ENCODE measurements at regions not wholly inside any gene's neighbourhood (a gene's known extent, or its start where the extent isn't known, plus 50 kb on each side); places are given as distances from the start of the nearest gene placed in this dataset.

DNA sequence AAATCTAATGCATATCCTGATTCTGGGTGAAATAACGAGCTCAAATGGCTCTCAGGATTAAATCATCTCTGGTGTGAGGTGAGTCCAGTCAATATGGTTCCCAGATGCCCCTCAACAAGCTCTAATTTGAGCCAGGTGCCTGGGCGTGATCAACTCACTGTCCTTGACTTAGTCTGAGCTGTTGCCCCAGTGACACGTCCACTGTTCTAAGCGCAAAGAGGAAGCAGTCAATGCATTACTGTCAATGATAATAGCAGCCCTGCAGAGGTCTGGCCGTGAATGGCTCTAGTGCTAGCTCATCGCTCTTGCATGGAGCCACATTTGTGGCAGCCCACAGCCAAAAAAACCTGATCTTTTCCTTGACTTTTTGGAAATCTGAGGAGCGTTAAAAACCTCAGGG lies 128.6 kb upstream of the EFNA5 start:
- H3K9me3 ChIP-seq, result no peaks in the 10 kb centered on the region
- DNase-seq, result no peak
- WGBS, 4 donors, result 70 to 81% (median 76%) methylated on average over 6 to 7 of the region's 7 CpGs
- intact Hi-C loops (cut with DNase I), result no loop called here
- H3K4me3 ChIP-seq, result no peak overlapping the region
- no peak overlapping the region for H3K27ac ChIP-seq
- no peaks in the 10 kb centered on the region for H3K36me3 ChIP-seq
- H3K4me1 ChIP-seq, result no peaks in the 10 kb centered on the region
- H3K27me3 ChIP-seq, result no peaks in the 10 kb centered on the region
- no peak for ATAC-seq
- TF ChIP-seq CTCF (IDR thresholded peaks at IDR 0.05) (no peak), POLR2A (IDR thresholded peaks at IDR 0.05) (no peak)

DNA sequence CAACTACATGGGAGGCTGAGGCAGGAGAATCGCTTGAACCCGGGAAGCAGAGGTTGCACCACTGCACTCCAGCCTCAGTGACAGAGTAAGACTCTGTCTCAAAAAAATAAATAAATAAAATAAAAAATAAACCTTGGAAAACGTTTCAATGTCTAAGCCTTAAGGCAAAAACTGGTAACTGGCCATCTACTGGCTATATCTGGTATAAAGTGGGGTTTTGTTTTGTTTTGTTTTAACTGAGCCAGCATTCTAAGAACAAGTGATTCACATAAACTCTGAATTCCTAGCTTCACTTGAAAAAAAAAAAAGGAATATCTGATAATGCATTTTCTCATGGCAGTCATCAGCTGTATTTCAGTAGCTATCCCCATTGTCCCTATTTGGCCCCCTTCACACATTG lies 126.1 kb upstream of the EFNA5 start:
- intact Hi-C loops (cut with DNase I), result no loop called here
- ATAC-seq (no peak), DNase-seq (no peak)
- TF ChIP-seq CTCF (IDR thresholded peaks at IDR 0.05) (no peak), POLR2A (IDR thresholded peaks at IDR 0.05) (no peak)
- 79 to 81% (median 80%) methylated on average over 3 of the region's 3 CpGs for WGBS, 4 donors
- peaks cover 0 to 2% (median 0%) of the 10 kb centered on the region in 12 donors for H3K9me3 ChIP-seq
- no peak overlapping the region for H3K4me3 ChIP-seq
- no peaks in the 10 kb centered on the region for H3K4me1 ChIP-seq
- H3K36me3 ChIP-seq, result no peaks in the 10 kb centered on the region
- H3K27ac ChIP-seq, result no peak overlapping the region
- H3K27me3 ChIP-seq, result no peaks in the 10 kb centered on the region

DNA sequence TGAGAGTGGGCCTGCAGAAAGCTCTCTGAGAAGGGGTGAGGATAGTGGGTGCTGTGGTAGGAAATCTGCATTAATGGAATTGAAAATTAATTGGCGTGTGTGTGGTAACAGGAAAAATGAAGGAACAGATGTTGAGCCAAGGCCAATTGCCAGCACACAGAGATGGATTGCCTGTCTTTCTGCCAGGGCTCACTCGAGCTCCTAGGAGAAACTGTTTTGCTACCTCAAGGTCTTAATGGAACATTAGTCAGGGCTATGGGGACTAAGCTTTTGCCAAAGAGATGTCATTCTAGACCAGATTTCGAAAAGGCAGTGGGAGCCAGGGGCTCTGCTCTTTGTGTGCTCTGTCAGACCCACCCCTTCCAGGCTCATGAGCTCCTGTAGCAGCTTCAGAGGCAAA lies 124.0 kb upstream of the EFNA5 start:
- DNase-seq, result no peak
- H3K27ac ChIP-seq, result no peak overlapping the region
- H3K4me1 ChIP-seq, result no peaks in the 10 kb centered on the region
- H3K4me3 ChIP-seq, result no peak overlapping the region
- ATAC-seq, result no peak
- 70 to 79% (median 76%) methylated on average over 3 of the region's 3 CpGs for WGBS, 4 donors
- H3K27me3 ChIP-seq, result no peaks in the 10 kb centered on the region
- peaks cover 0 to 2% (median 0%) of the 10 kb centered on the region in 12 donors for H3K9me3 ChIP-seq
- no peaks in the 10 kb centered on the region for H3K36me3 ChIP-seq
- intact Hi-C loops (cut with DNase I), result no loop called here
- TF ChIP-seq CTCF (IDR thresholded peaks at IDR 0.05) (no peak), POLR2A (IDR thresholded peaks at IDR 0.05) (no peak)

DNA sequence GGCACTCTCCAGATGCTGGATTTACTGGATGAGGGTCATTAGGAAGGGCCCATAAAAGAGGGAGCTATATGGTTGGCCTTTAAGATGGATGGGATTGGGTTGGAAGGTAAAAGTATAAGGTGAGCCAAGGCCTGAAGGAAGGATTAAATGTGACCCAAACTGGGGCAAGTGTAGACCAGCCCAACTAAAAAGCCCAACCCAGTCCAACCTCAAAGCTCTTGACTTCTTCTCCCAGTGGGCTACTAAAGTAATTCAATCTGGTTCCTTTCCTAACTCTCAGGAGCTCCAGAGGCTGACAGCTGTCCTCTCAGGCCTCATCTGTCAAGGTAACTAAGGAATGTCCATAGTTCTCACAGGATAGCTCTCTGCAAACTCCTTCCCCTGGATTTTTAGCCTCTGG lies 122.2 kb upstream of the EFNA5 start:
- Histone ChIP-seq H3K9me3 (peaks cover 0 to 2% (median 0%) of the 10 kb centered on the region in 12 donors), H3K36me3 (no peaks in the 10 kb centered on the region), H3K4me3 (no peak overlapping the region), H3K4me1 (no peaks in the 10 kb centered on the region), H3K27ac (no peak overlapping the region), H3K27me3 (no peaks in the 10 kb centered on the region)
- ATAC-seq (no peak), DNase-seq (no peak)
- intact Hi-C loops (cut with DNase I), result no loop called here
- TF ChIP-seq POLR2A (IDR thresholded peaks at IDR 0.05), result no peak
- no peak for TF ChIP-seq CTCF (IDR thresholded peaks at IDR 0.05)

All from heart left ventricle (tissue), 16 donors.